HEK293T (cell line): ENCODE measurements at regions not wholly inside any gene's neighbourhood (a gene's known extent, or its start where the extent isn't known, plus 50 kb on each side); places are given as distances from the start of the nearest gene placed in this dataset.

ENCODE experiments used
- ELF4 ChIP-seq: fragments of 450-650 bp; IDR thresholded peaks from 2 replicates; pipeline ENCODE4 v1.6.1; 2017; ENCODE audit warnings: antibody characterized with exemption
- LEF1 ChIP-seq: fragments of 450-650 bp; IDR thresholded peaks from 2 replicates; pipeline ENCODE4 v1.6.1; 2017; ENCODE audit warnings: mild to moderate bottlenecking, borderline replicate concordance
- PKNOX1 ChIP-seq: fragments of 450-650 bp; IDR thresholded peaks from 2 replicates; pipeline ENCODE4 v1.6.1; 2016
- SP1 ChIP-seq: fragments of 450-650 bp; IDR thresholded peaks from 2 replicates; pipeline ENCODE4 v1.6.1; 2017
- TARDBP ChIP-seq: fragments of 450-650 bp; IDR thresholded peaks from 2 replicates; pipeline ENCODE4 v1.6.1; 2016

GRCh38 chr4:57369446-57369845 lies 259.3 kb upstream of the IGFBP7 start:
- TF ChIP-seq LEF1 (no peak), SP1 (no peak), TARDBP (no peak), ELF4 (no peak), PKNOX1 (no peak)
